ENCODE measurements at regions not wholly inside any gene's neighbourhood (a gene's known extent, or its start where the extent isn't known, plus 50 kb on each side); places are given as distances from the start of the nearest gene placed in this dataset.

- Histone ChIP-seq H3K4me3 (ENCODE audit: insufficient read depth, low read length, poor library complexity, severe bottlenecking) (no peak overlapping the region), H4K20me1 (ENCODE audit: low read depth, low read length) (no peaks in the 10 kb centered on the region), H3K9ac (ENCODE audit: low read length) (no peak overlapping the region), H3K4me2 (ENCODE audit: low read depth, low read length, poor library complexity, severe bottlenecking) (no peak overlapping the region), H3K27me3 (ENCODE audit: low read length) (no peaks in the 10 kb centered on the region), H3K79me2 (ENCODE audit: insufficient read depth, low read length) (no peaks in the 10 kb centered on the region), H3K27ac (ENCODE audit: low read depth, low read length) (no peak overlapping the region), H2AFZ (ENCODE audit: low read depth, low read length, severe bottlenecking) (no peak overlapping the region), H3F3A (ENCODE audit: insufficient read depth) (no peaks in the 10 kb centered on the region), H3K9me3 (ENCODE audit: insufficient read depth, low read length) (no peaks in the 10 kb centered on the region), H3K9me2 (replicated peaks; ENCODE audit: insufficient read depth, low read length) (no peaks in the 10 kb centered on the region), H3K36me3 (ENCODE audit: low read length) (no peaks in the 10 kb centered on the region)
- no peak for TF ChIP-seq EZH2phosphoT487 (conservative IDR thresholded peaks at IDR 0.05; ENCODE audit: low read length)
- TF ChIP-seq CTCF (IDR thresholded peaks at IDR 0.05; ENCODE audit: insufficient read depth, low read length, poor library complexity, severe bottlenecking) = no peak
Observed at GRCh38 chr1:37358992-37359391, 115.4 kb upstream of the ZC3H12A start.

- Histone ChIP-seq H3K27me3 (ENCODE audit: low read length) (no peaks in the 10 kb centered on the region), H3F3A (ENCODE audit: insufficient read depth) (no peaks in the 10 kb centered on the region), H3K9ac (ENCODE audit: low read length) (no peak overlapping the region), H3K79me2 (ENCODE audit: insufficient read depth, low read length) (no peaks in the 10 kb centered on the region), H2AFZ (ENCODE audit: low read depth, low read length, severe bottlenecking) (no peak overlapping the region), H4K20me1 (ENCODE audit: low read depth, low read length) (no peaks in the 10 kb centered on the region), H3K36me3 (ENCODE audit: low read length) (no peaks in the 10 kb centered on the region), H3K9me2 (replicated peaks; ENCODE audit: insufficient read depth, low read length) (no peaks in the 10 kb centered on the region), H3K4me2 (ENCODE audit: low read depth, low read length, poor library complexity, severe bottlenecking) (no peak overlapping the region), H3K27ac (ENCODE audit: low read depth, low read length) (no peak overlapping the region), H3K4me3 (ENCODE audit: insufficient read depth, low read length, poor library complexity, severe bottlenecking) (no peak overlapping the region), H3K9me3 (ENCODE audit: insufficient read depth, low read length) (no peaks in the 10 kb centered on the region)
- TF ChIP-seq EZH2phosphoT487 (conservative IDR thresholded peaks at IDR 0.05; ENCODE audit: low read length) (no peak), CTCF (IDR thresholded peaks at IDR 0.05; ENCODE audit: insufficient read depth, low read length, poor library complexity, severe bottlenecking) (no peak)
Observed at GRCh38 chr1:37360011-37360410, 114.4 kb upstream of the ZC3H12A start.

GRCh38 chr1:37362594-37363385 lies 111.6 kb upstream of the ZC3H12A start:
- Histone ChIP-seq H3K27me3 (ENCODE audit: low read length) (no peaks in the 10 kb centered on the region), H3F3A (ENCODE audit: insufficient read depth) (no peaks in the 10 kb centered on the region), H3K9ac (ENCODE audit: low read length) (no peak overlapping the region), H3K9me3 (ENCODE audit: insufficient read depth, low read length) (no peaks in the 10 kb centered on the region), H3K9me2 (replicated peaks; ENCODE audit: insufficient read depth, low read length) (no peaks in the 10 kb centered on the region), H3K4me2 (ENCODE audit: low read depth, low read length, poor library complexity, severe bottlenecking) (no peak overlapping the region), H3K36me3 (ENCODE audit: low read length) (no peaks in the 10 kb centered on the region), H2AFZ (ENCODE audit: low read depth, low read length, severe bottlenecking) (no peak overlapping the region), H3K27ac (ENCODE audit: low read depth, low read length) (no peak overlapping the region), H3K79me2 (ENCODE audit: insufficient read depth, low read length) (no peaks in the 10 kb centered on the region), H4K20me1 (ENCODE audit: low read depth, low read length) (no peaks in the 10 kb centered on the region), H3K4me3 (ENCODE audit: insufficient read depth, low read length, poor library complexity, severe bottlenecking) (no peak overlapping the region)
- TF ChIP-seq CTCF (IDR thresholded peaks at IDR 0.05; ENCODE audit: insufficient read depth, low read length, poor library complexity, severe bottlenecking) = no peak
- TF ChIP-seq EZH2phosphoT487 (conservative IDR thresholded peaks at IDR 0.05; ENCODE audit: low read length) = no peak

All from SU-DHL-6 (cell line).